NB4 (cell line): ENCODE measurements at regions not wholly inside any gene's neighbourhood (a gene's known extent, or its start where the extent isn't known, plus 50 kb on each side); places are given as distances from the start of the nearest gene placed in this dataset.

ENCODE experiments used
- DNase-seq: peaks from one replicate; pipeline ENCODE4 v3.0.0; 2010; ENCODE audit warnings: low read depth
- H3K4me3 ChIP-seq: one replicate; pipeline ENCODE4 v1.5.1; 2011; ENCODE audit warnings: mild to moderate bottlenecking, low read depth, low read length, moderate library complexity
- CTCF ChIP-seq: IDR thresholded peaks from one replicate; pipeline ENCODE4 v1.5.1; 2012; ENCODE audit warnings: low read depth, low read length
- MYC ChIP-seq: IDR thresholded peaks from 2 replicates; pipeline ENCODE4 v1.6.1; 2011; ENCODE audit warnings: low read depth, low read length
- POLR2A ChIP-seq: IDR thresholded peaks from 2 replicates; pipeline ENCODE4 v1.6.1; 2011; ENCODE audit warnings: mild to moderate bottlenecking; ENCODE audit not compliant: insufficient read length; ENCODE audit errors: extremely low read depth
- TF ChIP-seq, protein P1 (sequence below): IDR thresholded peaks from 2 replicates; pipeline ENCODE4 v1.6.1; 2011; ENCODE audit warnings: low read depth, low read length

DNA sequence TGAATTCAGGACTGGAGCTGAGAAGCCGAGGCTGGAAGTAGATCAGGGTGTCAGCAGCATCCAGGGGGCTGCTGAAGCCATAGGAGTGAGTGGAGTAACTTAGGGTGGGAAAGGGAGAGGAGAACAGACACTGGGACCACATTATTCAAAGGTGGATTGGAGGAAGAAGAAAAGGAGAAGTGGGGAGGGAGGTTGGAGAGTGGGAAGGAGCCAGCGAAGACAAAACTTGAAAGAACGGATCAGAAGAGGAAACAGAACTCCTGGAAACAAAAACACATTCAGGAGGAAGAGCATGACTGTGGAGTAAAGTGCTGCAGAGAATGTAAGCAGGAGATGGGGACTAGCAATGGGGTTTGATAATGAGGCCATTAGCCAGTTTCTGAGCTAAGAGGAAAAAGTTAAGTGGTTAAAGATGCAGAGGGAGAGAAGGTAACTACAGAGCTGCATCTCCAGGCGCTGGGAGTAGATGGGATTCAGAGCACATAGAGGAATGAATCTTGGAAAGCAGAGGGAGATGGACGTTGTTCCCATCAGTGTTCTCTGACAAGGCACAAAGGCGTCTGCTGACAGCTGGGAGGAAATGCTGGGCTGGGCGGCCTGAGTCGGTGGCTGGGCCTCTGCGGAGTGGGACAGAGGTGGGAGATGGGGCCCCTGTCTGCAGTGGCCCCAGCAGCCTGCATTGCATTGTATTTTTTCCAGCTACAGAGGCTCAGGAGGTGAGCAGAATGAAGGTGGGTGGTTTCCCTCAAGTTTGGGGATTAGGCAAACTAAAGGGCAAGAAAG lies 63.1 kb upstream of the LEP start:
- no peak overlapping the region for H3K4me3 ChIP-seq
- TF ChIP-seq CTCF (no peak), POLR2A (no peak), MYC (no peak)
- TF ChIP-seq, protein P1, sequence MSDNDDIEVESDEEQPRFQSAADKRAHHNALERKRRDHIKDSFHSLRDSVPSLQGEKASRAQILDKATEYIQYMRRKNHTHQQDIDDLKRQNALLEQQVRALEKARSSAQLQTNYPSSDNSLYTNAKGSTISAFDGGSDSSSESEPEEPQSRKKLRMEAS = no peak
- DNase-seq = no peak

DNA sequence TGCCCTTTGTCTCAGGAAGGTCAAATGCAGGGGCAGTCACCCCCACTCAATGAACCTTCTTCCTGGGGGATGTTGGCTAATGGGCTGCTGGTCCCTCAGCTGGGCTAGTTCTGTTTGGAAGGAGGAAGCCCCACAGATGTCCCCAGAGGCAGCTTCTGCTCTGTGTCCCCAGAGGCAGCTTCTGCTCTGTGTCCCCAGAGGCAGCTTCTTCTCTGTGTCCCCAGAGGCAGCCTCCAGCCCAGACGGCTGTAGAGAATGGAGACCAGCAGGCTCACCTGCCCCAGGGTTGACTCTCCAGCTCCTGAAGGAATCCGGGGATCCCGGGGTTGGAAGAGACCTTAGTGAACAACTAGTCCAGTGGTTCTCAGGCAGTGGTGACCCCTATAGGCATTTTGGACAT lies 62.5 kb upstream of the LEP start:
- no peak for TF ChIP-seq POLR2A
- peak; percentile 90 for DNase-seq
- H3K4me3 ChIP-seq = no peak overlapping the region

DNA sequence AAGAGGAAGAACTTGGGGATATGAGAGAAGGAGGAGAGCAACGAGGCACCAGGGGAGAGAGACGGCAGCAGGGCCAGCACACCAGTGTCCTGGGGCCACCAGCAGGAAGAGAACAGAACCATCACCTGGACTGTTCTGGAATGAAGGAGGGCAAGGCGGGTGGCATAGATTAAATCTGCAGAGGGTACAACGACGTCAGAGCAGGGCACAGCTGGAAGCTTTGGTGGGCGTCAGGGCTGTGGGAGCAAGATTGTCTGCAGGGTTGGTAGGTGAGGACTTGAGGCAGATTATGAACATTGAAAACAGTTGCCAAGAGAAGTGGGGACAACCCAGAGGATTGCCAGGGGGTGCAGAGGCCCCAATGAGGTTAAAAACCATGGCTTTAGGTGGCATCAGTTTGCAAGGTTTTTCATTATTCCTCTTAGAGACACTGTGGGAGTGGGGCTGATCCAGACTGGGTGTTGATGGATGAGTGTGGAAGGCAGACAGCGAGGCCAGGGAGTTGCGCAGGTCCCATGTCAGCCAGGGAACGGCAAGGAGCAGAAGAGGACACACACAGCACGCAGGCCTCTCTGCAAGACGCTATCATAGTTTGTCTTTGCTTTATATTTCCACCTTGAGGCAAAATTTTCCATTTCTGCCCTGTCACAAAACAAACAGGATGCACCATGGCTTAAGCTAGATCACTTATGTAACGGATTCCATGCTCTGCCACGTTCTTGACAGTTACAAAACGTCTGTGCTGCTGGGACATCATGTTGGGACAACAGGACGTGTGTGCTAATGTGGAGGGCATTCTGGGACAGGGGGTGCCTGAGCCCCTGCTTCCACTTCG lies 52.5 kb upstream of the LEP start:
- no peak overlapping the region for H3K4me3 ChIP-seq
- no peak for DNase-seq
- no peak for TF ChIP-seq CTCF
- no peak for TF ChIP-seq POLR2A
- TF ChIP-seq, protein P1 = no peak
- TF ChIP-seq MYC = no peak

GRCh38 chr7:128189231-128189930 lies 51.7 kb upstream of the LEP start:
- no peak overlapping the region for H3K4me3 ChIP-seq
- DNase-seq = no peak
- no peak for TF ChIP-seq MYC
- TF ChIP-seq, protein P1 = no peak
- no peak for TF ChIP-seq CTCF
- no peak for TF ChIP-seq POLR2A

GRCh38 chr7:128190051-128190647 lies 50.9 kb upstream of the LEP start:
- H3K4me3 ChIP-seq = no peak overlapping the region
- DNase-seq = no peak
- TF ChIP-seq POLR2A (no peak), MYC (no peak), CTCF (no peak)
- TF ChIP-seq, protein P1 = no peak
